ENCODE measurements at regions not wholly inside any gene's neighbourhood (a gene's known extent, or its start where the extent isn't known, plus 50 kb on each side); places are given as distances from the start of the nearest gene placed in this dataset.

- H3K4me3 Mint-ChIP-seq (ENCODE audit: unreplicated experiment) = no peak overlapping the region
- no peaks in the 10 kb centered on the region for H3K36me3 Mint-ChIP-seq (ENCODE audit: unreplicated experiment)
- no peaks in the 10 kb centered on the region for H3K4me1 Mint-ChIP-seq (ENCODE audit: low read depth, unreplicated experiment)
- H3K9me3 Mint-ChIP-seq (ENCODE audit: unreplicated experiment) = no peaks in the 10 kb centered on the region
- no peaks in the 10 kb centered on the region for H3K27me3 Mint-ChIP-seq (ENCODE audit: unreplicated experiment)
- no peak for DNase-seq
- H3K27ac Mint-ChIP-seq (ENCODE audit: unreplicated experiment) = no peak overlapping the region
- no peak for TF ChIP-seq CTCF (IDR thresholded peaks at IDR 0.05; ENCODE audit: partially characterized antibody, unreplicated experiment)
These were observed 155.2 kb downstream of the MBL2 start for GRCh38 chr10:52617346-52617745.

GRCh38 chr10:52619052-52619451 lies 153.5 kb downstream of the MBL2 start:
- no peaks in the 10 kb centered on the region for H3K4me1 Mint-ChIP-seq (ENCODE audit: low read depth, unreplicated experiment)
- DNase-seq = no peak
- no peaks in the 10 kb centered on the region for H3K36me3 Mint-ChIP-seq (ENCODE audit: unreplicated experiment)
- H3K9me3 Mint-ChIP-seq (ENCODE audit: unreplicated experiment) = no peaks in the 10 kb centered on the region
- no peak overlapping the region for H3K27ac Mint-ChIP-seq (ENCODE audit: unreplicated experiment)
- no peak overlapping the region for H3K4me3 Mint-ChIP-seq (ENCODE audit: unreplicated experiment)
- H3K27me3 Mint-ChIP-seq (ENCODE audit: unreplicated experiment) = no peaks in the 10 kb centered on the region
- TF ChIP-seq CTCF (IDR thresholded peaks at IDR 0.05; ENCODE audit: partially characterized antibody, unreplicated experiment) = no peak

DNA sequence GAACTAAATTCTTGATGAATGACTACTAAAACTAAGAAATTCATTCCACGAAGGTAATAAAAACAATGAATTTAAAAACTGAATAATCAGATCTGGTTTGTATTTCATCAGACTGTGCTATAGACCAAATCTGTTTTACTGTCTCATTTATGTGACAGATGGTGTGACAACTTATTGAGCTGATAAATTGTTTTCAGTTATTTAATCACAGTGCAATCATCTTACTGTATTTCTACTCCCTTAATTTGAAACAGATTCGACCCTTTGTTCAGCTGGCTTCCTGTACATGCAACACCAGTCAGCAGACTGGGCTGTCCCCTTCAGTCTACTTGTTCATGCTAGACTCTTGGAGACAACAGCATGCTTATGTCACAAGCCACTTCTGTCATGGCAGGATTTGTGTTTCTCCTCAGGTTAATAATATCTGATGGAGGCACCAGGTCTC lies 150.9 kb downstream of the MBL2 start:
- H3K36me3 Mint-ChIP-seq (ENCODE audit: unreplicated experiment) = no peaks in the 10 kb centered on the region
- no peak for DNase-seq
- TF ChIP-seq CTCF (IDR thresholded peaks at IDR 0.05; ENCODE audit: partially characterized antibody, unreplicated experiment) = no peak
- no peak overlapping the region for H3K27ac Mint-ChIP-seq (ENCODE audit: unreplicated experiment)
- no peak overlapping the region for H3K4me3 Mint-ChIP-seq (ENCODE audit: unreplicated experiment)
- no peaks in the 10 kb centered on the region for H3K27me3 Mint-ChIP-seq (ENCODE audit: unreplicated experiment)
- no peaks in the 10 kb centered on the region for H3K9me3 Mint-ChIP-seq (ENCODE audit: unreplicated experiment)
- H3K4me1 Mint-ChIP-seq (ENCODE audit: low read depth, unreplicated experiment) = no peaks in the 10 kb centered on the region

DNA sequence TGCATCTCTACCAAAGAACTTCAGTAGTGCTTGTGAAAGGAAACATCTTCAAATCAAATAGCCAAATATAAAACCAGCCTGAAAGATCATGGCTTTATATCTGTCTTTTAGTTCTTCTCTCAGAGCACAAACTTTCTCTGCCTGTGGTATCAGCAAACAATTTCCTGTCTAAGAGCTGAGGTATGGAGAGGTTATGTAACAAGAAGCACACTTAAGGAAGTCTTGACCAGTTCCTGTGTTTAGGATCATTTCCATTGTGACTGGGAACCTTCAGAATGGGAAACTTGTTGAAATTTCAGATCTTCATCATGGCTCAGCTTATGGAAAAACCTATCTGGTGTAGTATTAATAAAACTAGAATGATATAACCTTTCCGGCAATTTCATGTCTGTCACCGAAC lies 148.8 kb downstream of the MBL2 start:
- Mint-ChIP-seq H3K27ac (ENCODE audit: unreplicated experiment) (no peak overlapping the region), H3K9me3 (ENCODE audit: unreplicated experiment) (no peaks in the 10 kb centered on the region), H3K4me3 (ENCODE audit: unreplicated experiment) (no peak overlapping the region), H3K4me1 (ENCODE audit: low read depth, unreplicated experiment) (no peaks in the 10 kb centered on the region), H3K36me3 (ENCODE audit: unreplicated experiment) (no peaks in the 10 kb centered on the region), H3K27me3 (ENCODE audit: unreplicated experiment) (no peaks in the 10 kb centered on the region)
- DNase-seq = no peak
- no peak for TF ChIP-seq CTCF (IDR thresholded peaks at IDR 0.05; ENCODE audit: partially characterized antibody, unreplicated experiment)

DNA sequence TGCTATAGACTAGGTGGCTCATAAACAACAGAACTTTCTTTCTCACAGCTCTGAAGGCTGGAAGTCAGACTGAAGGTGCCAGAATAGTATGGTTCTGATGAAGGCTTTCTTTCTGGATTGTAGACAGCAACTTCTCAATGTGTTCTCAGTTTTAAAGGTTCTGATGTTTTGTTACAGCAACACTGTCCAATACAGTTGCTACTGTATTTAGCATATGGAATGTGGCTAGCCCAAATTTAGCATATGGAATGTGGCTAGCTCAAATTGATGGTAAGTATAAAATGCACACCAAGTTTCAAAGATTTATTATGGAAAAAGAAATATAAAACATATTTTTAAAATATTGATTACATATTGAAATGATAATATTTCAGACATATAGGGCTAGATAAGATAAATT lies 145.3 kb downstream of the MBL2 start:
- TF ChIP-seq CTCF (IDR thresholded peaks at IDR 0.05; ENCODE audit: partially characterized antibody, unreplicated experiment) = no peak
- DNase-seq = no peak
- Mint-ChIP-seq H3K4me1 (ENCODE audit: low read depth, unreplicated experiment) (no peaks in the 10 kb centered on the region), H3K36me3 (ENCODE audit: unreplicated experiment) (no peaks in the 10 kb centered on the region), H3K27ac (ENCODE audit: unreplicated experiment) (no peak overlapping the region), H3K4me3 (ENCODE audit: unreplicated experiment) (no peak overlapping the region), H3K27me3 (ENCODE audit: unreplicated experiment) (no peaks in the 10 kb centered on the region), H3K9me3 (ENCODE audit: unreplicated experiment) (no peaks in the 10 kb centered on the region)
